WTC11 (cell line): ENCODE measurements at regions not wholly inside any gene's neighbourhood (a gene's known extent, or its start where the extent isn't known, plus 50 kb on each side); places are given as distances from the start of the nearest gene placed in this dataset.

Experiments used
- ATAC-seq: fragments of 200-7000 bp; cut with Tn5 transposase; 2 replicates; pipeline ENCODE4 v1.10.0; 2021; ENCODE audit warnings: mild to moderate bottlenecking, moderate library complexity
- CTCF ChIA-PET: fragments of 300-600 bp; sonication (Branson Sonifier 250); formaldehyde crosslinking; loops from one replicate; lab custom pipeline; 2021; ENCODE audit warnings: antibody characterized with exemption; lab: Charles Lee
- POLR2A ChIA-PET: fragments of 350-600 bp; sonication (Branson Sonifier 250); formaldehyde crosslinking; loops from one replicate; lab custom pipeline; 2021; ENCODE audit warnings: antibody characterized with exemption; lab: Charles Lee
- DNase-seq: peaks from one replicate; pipeline ENCODE4 v3.0.0; 2021; ENCODE audit warnings: low spot score
- H3K27ac Mint-ChIP-seq: 2 replicates; pipeline ENCODE4 v1.8.0; 2021; ENCODE audit warnings: mixed read lengths
- H3K27me3 Mint-ChIP-seq: 2 replicates; pipeline ENCODE4 v1.8.0; 2021; ENCODE audit warnings: low read depth, mild to moderate bottlenecking, moderate library complexity, mixed read lengths
- H3K36me3 Mint-ChIP-seq: 2 replicates; pipeline ENCODE4 v1.8.0; 2021; ENCODE audit warnings: mixed read lengths
- H3K4me1 Mint-ChIP-seq: 2 replicates; pipeline ENCODE4 v1.8.0; 2022; ENCODE audit warnings: mixed read lengths
- H3K4me3 Mint-ChIP-seq: 2 replicates; pipeline ENCODE4 v1.8.0; 2021; ENCODE audit warnings: mild to moderate bottlenecking, moderate library complexity, mixed read lengths
- H3K9me3 Mint-ChIP-seq: 2 replicates; pipeline ENCODE4 v1.8.0; 2021; ENCODE audit warnings: mixed read lengths
- AFF4 ChIP-seq: sonication (generic); formaldehyde crosslinking; IDR thresholded peaks from 2 replicates; pipeline ENCODE4 v1.8.1; 2023; ENCODE audit warnings: mild to moderate bottlenecking, missing genetic modification reagents, borderline replicate concordance
- ARID4B ChIP-seq: sonication (generic); formaldehyde crosslinking; IDR thresholded peaks from 2 replicates; pipeline ENCODE4 v1.8.0; 2023; ENCODE audit warnings: missing genetic modification reagents, mild to moderate bottlenecking, borderline replicate concordance
- CDX4 ChIP-seq: fragments of 250-450 bp; sonication (Bioruptor Pico); IDR thresholded peaks from 2 replicates; pipeline ENCODE4 v1.9.0; 2021; ENCODE audit warnings: moderate library complexity, mild to moderate bottlenecking, inconsistent platforms, borderline replicate concordance
- CREM ChIP-seq: sonication (generic); formaldehyde crosslinking; IDR thresholded peaks from 2 replicates; pipeline ENCODE4 v1.8.1; 2022; ENCODE audit warnings: mild to moderate bottlenecking, missing genetic modification reagents, moderate library complexity
- EMX1 ChIP-seq: fragments of 250-450 bp; sonication (Bioruptor Pico); IDR thresholded peaks from 2 replicates; pipeline ENCODE4 v1.8.0; 2021; ENCODE audit warnings: mild to moderate bottlenecking
- FOXK1 ChIP-seq: sonication (generic); formaldehyde crosslinking; IDR thresholded peaks from 2 replicates; pipeline ENCODE4 v1.8.0; 2022; ENCODE audit warnings: mild to moderate bottlenecking, moderate library complexity, missing genetic modification reagents
- IRF2 ChIP-seq: sonication (generic); formaldehyde crosslinking; IDR thresholded peaks from 2 replicates; pipeline ENCODE4 v1.8.0; 2022; ENCODE audit warnings: low read depth, missing genetic modification reagents, borderline replicate concordance
- MLX ChIP-seq: sonication (generic); formaldehyde crosslinking; IDR thresholded peaks from 2 replicates; pipeline ENCODE4 v1.8.1; 2023; ENCODE audit warnings: mild to moderate bottlenecking, missing genetic modification reagents, moderate library complexity
- MYBL2 ChIP-seq: sonication (generic); formaldehyde crosslinking; IDR thresholded peaks from 2 replicates; pipeline ENCODE4 v1.8.1; 2023; ENCODE audit warnings: mild to moderate bottlenecking, moderate library complexity, missing genetic modification reagents
- OVOL2 ChIP-seq: fragments of 250-450 bp; sonication (Bioruptor Pico); IDR thresholded peaks from 2 replicates; pipeline ENCODE4 v1.9.0; 2021; ENCODE audit warnings: mild to moderate bottlenecking, borderline replicate concordance
- PREB ChIP-seq: sonication (generic); formaldehyde crosslinking; IDR thresholded peaks from 2 replicates; pipeline ENCODE4 v1.8.1; 2022; ENCODE audit warnings: mild to moderate bottlenecking, missing genetic modification reagents, moderate library complexity, borderline replicate concordance
- RELA ChIP-seq: sonication (generic); formaldehyde crosslinking; IDR thresholded peaks from 2 replicates; pipeline ENCODE4 v1.8.1; 2022; ENCODE audit warnings: missing genetic modification reagents, mild to moderate bottlenecking, borderline replicate concordance
- RORB ChIP-seq: fragments of 250-450 bp; sonication (Bioruptor Pico); IDR thresholded peaks from 2 replicates; pipeline ENCODE4 v1.9.0; 2021; ENCODE audit warnings: mild to moderate bottlenecking
- SP1 ChIP-seq: sonication (generic); formaldehyde crosslinking; conservative IDR thresholded peaks from 2 replicates; pipeline ENCODE4 v1.8.1; 2022; ENCODE audit warnings: missing genetic modification reagents
- TP53 ChIP-seq: sonication (generic); formaldehyde crosslinking; IDR thresholded peaks from 2 replicates; pipeline ENCODE4 v1.8.1; 2023; ENCODE audit warnings: mild to moderate bottlenecking, missing genetic modification reagents
- ZBTB21 ChIP-seq: sonication (generic); formaldehyde crosslinking; IDR thresholded peaks from 2 replicates; pipeline ENCODE4 v1.8.1; 2023; ENCODE audit warnings: mild to moderate bottlenecking, missing genetic modification reagents, borderline replicate concordance
- ZBTB43 ChIP-seq: sonication (generic); formaldehyde crosslinking; IDR thresholded peaks from 2 replicates; pipeline ENCODE4 v1.8.1; 2023; ENCODE audit warnings: mild to moderate bottlenecking, missing genetic modification reagents
- ZNF138 ChIP-seq: sonication (generic); formaldehyde crosslinking; conservative IDR thresholded peaks from 2 replicates; pipeline ENCODE4 v1.8.1; 2022; ENCODE audit warnings: mild to moderate bottlenecking, moderate library complexity, missing genetic modification reagents
- ZNF317 ChIP-seq: sonication (generic); formaldehyde crosslinking; IDR thresholded peaks from 2 replicates; pipeline ENCODE4 v1.8.1; 2023; ENCODE audit warnings: low read depth, mild to moderate bottlenecking, moderate library complexity, missing genetic modification reagents, borderline replicate concordance

- no peak for TF ChIP-seq AFF4
- TF ChIP-seq CDX4 (CRISPR knock-in tag) = no peak
- TF ChIP-seq SP1 (CRISPR knock-in tag) = no peak
- TF ChIP-seq CREM = no peak
- no peak for TF ChIP-seq EMX1 (CRISPR knock-in tag)
- no peak for TF ChIP-seq IRF2 (CRISPR knock-in tag)
- no peak for TF ChIP-seq ZNF138
- TF ChIP-seq, all 79 proteins: peak for 0
Observed at GRCh38 chr10:71010730-71011129, 122.4 kb upstream of the PCBD1 start (continued).

GRCh38 chr10:71011141-71011540 is 122.8 kb upstream of the PCBD1 start:
- Mint-ChIP-seq H3K4me3 (no peak overlapping the region), H3K9me3 (no peaks in the 10 kb centered on the region), H3K27ac (no peak overlapping the region), H3K27me3 (no peaks in the 10 kb centered on the region), H3K4me1 (peaks cover 12% of the 10 kb centered on the region), H3K36me3 (no peaks in the 10 kb centered on the region)
- DNase-seq (no peak), ATAC-seq (no peak)
- ChIA-PET POLR2A (no interaction called here), CTCF (interaction anchor here (0.5 to 1.9 kb wide), 10 partner anchors 9 to 308 kb away, joined by 3 to 8 read pairs (median 4); partner anchors contain the start of gene SLC29A3)
- TF ChIP-seq MLX (no peak), ZBTB21 (CRISPR knock-in tag) (no peak), FOXK1 (CRISPR knock-in tag) (no peak), ARID4B (no peak), RELA (CRISPR knock-in tag) (no peak), RORB (CRISPR knock-in tag) (no peak), AFF4 (no peak), OVOL2 (CRISPR knock-in tag) (no peak), PREB (CRISPR knock-in tag) (no peak), TP53 (CRISPR knock-in tag) (no peak), ZBTB43 (CRISPR knock-in tag) (no peak), MYBL2 (CRISPR knock-in tag) (no peak), ZNF138 (no peak), ZNF317 (no peak)
